ENCODE measurements at regions not wholly inside any gene's neighbourhood (a gene's known extent, or its start where the extent isn't known, plus 50 kb on each side); places are given as distances from the start of the nearest gene placed in this dataset.

GRCh38 chr2:136448986-136449780 is 316.2 kb upstream of the THSD7B start:
- DNase-seq = no peak

GRCh38 chr2:136448432-136448831 is 316.9 kb upstream of the THSD7B start:
- DNase-seq = no peak

GRCh38 chr2:136444323-136444722 is 321.0 kb upstream of the THSD7B start:
- DNase-seq = no peak

- DNase-seq = no peak
Measured at GRCh38 chr2:136443661-136444060, 321.7 kb upstream of the THSD7B start.

GRCh38 chr2:136441979-136442714 is 323.2 kb upstream of the THSD7B start:
- no peak for DNase-seq

GRCh38 chr2:136439064-136439676 is 321.2 kb upstream of the CXCR4 start:
- no peak for DNase-seq

- no peak for DNase-seq
Measured at GRCh38 chr2:136437461-136437860, 319.5 kb upstream of the CXCR4 start.

- no peak for DNase-seq
Measured at GRCh38 chr2:136436936-136437335, 319.0 kb upstream of the CXCR4 start.

- DNase-seq = no peak
Measured at GRCh38 chr2:136434251-136434715, 316.3 kb upstream of the CXCR4 start.

GRCh38 chr2:136433261-136433660 is 315.3 kb upstream of the CXCR4 start:
- no peak for DNase-seq

- DNase-seq = no peak
Measured at GRCh38 chr2:136424112-136424511, 306.2 kb upstream of the CXCR4 start.

GRCh38 chr2:136423516-136423996 is 305.6 kb upstream of the CXCR4 start:
- peak; percentile 45 for DNase-seq

- no peak for DNase-seq
Measured at GRCh38 chr2:136422512-136422911, 304.6 kb upstream of the CXCR4 start.

- DNase-seq = no peak
Measured at GRCh38 chr2:136420346-136420745, 302.4 kb upstream of the CXCR4 start.

- DNase-seq = no peak
Measured at GRCh38 chr2:136411946-136412345, 294.0 kb upstream of the CXCR4 start.

GRCh38 chr2:136410673-136411072 is 292.7 kb upstream of the CXCR4 start:
- DNase-seq = no peak

- DNase-seq = no peak
Measured at GRCh38 chr2:136408795-136409194, 290.8 kb upstream of the CXCR4 start.

- DNase-seq = no peak
Measured at GRCh38 chr2:136407952-136408318, 290.0 kb upstream of the CXCR4 start.

GRCh38 chr2:136407117-136407951 is 289.4 kb upstream of the CXCR4 start:
- DNase-seq = no peak

GRCh38 chr2:136404925-136405324 is 287.0 kb upstream of the CXCR4 start:
- no peak for DNase-seq

GRCh38 chr2:136404176-136404575 is 286.2 kb upstream of the CXCR4 start:
- DNase-seq = no peak

- DNase-seq = no peak
Measured at GRCh38 chr2:136402281-136402680, 284.3 kb upstream of the CXCR4 start.

Data from NCI-H748 treated with DMSO at 0.1 percent for 48 hours (cell line).